Left forelimb (tissue), 1 donor: ENCODE measurements at regions not wholly inside any gene's neighbourhood (a gene's known extent, or its start where the extent isn't known, plus 50 kb on each side); places are given as distances from the start of the nearest gene placed in this dataset.
"Not testable (repeated sequence)": the region's sequence is repeated elsewhere in the genome, so short reads cannot be mapped to it uniquely, and the experiment has no call there.

Experiments
- DNase-seq: peaks from one replicate; pipeline ENCODE4 v3.0.0-alpha.2; 2018; ENCODE audit warnings: low spot score

DNA sequence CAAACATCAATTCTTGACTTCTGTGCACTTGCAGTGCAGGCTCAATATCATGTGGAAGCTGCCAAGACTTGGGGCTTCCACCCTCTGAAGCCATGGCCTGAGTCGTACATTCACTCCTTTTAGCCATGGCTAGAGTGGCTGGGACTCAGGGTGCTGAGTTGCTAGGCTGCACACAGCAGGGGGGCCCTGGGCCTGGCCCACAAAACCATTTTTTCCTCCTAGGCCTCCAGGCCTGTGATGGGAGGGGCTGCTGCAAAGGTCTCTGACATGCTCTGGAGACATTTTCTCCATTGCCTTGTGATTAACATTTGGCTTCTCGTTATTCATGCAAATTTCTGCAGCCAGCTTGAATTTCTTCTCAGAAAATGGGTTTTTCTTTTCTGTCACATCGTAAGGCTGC is 1226.8 kb downstream of the AACS start:
- DNase-seq, result not testable (repeated sequence)

DNA sequence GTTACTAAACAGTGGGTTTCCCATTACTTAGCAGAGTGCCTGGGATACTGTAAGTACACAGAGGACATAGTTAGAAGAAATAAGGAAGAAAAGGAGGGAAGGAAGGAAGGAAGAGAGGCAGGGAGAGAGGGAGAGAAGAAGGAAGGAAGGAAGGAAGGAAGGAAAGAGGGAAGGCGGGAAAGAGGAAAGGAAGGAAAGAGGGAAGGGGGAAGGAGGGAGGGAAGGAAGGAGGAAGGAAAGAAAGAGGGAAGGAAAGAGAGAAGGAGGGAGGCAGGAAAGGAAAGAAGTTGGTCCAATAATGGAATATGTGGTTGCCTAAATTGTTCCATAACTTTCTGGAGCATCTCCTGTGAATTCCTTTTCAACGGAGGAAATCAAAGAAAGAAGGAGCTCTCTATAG is 1230.4 kb downstream of the AACS start:
- DNase-seq, result no peak

DNA sequence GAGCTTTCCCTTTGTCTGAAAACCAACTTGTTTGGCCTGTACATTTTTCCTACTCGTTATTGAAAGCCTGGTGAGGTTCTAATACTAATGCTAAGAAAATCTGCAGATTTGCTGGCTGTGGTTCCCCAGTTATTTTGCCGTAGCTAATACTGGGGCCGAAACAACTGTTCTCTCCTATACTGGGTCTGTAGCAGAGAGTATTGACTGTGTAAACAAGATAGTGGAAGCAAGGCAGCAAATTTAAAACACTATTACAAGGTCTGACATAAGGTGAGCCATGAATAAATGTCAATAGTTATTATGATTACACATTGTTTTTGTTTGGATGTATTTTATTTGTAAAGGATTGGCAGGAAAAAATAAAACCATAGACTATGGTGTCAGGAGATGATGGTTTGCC is 1244.0 kb downstream of the AACS start:
- no peak for DNase-seq

DNA sequence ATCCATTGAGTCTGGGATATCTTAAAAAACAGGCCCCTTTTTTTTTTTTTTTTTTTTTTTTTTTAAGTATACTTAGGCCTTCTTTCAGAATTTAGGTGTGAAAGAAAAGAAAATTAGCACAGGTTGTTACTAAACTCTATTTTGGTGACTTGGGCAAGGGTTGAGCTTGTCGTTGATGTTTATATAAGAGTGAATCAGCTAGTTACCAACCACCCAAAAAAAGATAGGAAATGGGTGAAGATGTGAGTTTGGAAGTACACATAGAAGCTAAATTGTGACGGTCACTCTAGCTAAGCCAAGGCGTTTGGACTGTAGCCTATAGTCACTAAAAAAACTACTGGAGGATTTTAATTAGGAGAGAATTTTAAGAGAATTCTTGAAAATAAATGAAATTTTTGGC is 1247.2 kb downstream of the AACS start:
- no peak for DNase-seq

DNA sequence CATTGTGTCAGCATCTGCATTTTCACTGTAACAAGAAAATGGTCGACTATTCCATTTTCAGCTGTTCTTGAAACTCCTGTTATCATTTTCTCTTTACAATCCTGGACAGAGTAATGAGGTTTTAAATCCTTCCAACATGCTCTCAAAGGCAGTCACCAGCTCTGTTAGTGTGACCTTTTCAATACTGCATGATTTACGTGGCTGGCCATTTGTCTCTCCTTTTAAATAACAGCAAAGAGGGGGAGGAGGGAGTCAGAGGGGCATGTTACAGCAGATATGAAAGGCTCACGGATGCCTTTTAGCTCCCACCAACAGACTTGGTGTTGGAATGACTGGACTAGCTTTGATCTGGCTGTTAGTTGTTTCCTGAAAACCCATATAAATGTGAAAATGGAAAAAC is 1251.2 kb downstream of the AACS start:
- DNase-seq, result no peak

DNA sequence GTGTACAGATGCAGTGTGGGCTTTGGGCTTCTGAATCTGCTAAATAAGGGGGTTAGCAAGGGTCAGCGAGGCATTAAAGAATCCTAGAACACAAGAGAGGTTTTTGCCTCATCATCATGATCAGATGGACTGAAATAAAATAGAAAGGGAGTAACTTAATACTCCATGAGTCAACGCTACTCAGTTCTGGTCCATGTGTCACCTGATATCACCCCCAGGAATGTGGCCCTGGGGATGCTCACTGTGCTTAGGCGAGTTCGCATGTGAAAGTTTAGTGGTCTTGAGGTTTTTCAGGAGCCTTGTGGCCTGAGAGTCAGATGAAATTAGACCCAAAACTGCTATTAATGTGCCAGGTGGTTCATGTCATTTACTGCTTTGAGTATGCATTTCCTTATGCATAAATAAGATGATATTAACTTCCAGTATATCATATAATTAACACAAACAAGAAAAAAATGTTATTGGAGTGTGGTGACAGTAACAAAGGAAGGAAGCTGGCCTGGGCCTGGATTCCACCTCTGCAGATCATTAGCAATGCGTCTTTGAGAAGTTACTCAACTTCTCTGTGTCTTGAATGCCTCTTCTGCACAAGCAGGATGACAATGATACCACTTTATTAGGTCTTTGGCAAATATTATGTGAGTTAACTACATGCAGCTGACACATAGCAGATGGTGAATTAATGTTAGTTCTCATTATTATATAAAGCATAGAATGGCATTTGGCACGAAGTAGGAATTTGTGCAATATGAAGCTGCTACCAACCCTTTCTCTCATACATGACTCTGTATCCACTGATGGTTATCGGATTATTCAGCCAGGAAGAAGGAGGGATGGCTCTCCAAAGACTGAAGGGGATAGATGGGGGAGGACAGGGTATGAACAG is 1272.6 kb downstream of the AACS start:
- no peak for DNase-seq

DNA sequence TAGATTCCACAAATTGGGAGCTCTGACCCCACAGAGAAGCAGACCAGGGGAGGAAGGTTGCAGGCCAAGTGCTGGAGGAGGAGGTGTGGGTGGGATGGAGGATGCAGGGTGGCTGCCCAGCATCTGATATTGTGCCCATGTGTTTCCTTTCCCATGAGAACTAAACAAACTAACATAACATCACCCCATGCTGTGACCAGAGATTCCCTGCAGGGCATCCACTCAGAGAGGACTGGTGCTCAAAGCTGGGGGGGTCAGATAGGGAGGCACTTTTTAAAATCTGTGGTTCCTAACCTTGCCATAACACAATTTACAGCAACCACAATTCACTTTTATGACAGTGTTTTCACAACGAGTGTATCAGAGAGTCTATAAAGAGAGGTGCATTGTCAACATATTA is 1277.6 kb downstream of the AACS start:
- no peak for DNase-seq

DNA sequence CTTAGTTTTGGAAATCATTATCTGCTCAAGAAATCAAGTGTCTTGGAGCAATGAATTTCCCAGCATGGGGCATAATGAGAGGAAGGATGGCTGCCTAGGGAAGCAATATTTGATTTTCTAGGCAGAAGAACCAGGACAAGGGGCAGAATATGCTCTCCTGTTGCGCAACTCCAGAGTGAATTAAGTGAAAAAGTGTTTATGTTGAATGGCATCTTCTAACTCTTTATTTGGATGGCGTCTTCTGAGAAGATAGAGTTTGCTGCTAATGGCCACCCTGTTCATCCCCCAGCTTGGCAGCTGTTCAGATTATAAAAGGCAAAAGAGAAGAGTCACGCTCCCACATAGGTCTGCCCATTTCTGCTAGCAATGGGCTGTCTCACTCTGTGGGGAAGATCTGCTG is 1278.1 kb downstream of the AACS start:
- no peak for DNase-seq

DNA sequence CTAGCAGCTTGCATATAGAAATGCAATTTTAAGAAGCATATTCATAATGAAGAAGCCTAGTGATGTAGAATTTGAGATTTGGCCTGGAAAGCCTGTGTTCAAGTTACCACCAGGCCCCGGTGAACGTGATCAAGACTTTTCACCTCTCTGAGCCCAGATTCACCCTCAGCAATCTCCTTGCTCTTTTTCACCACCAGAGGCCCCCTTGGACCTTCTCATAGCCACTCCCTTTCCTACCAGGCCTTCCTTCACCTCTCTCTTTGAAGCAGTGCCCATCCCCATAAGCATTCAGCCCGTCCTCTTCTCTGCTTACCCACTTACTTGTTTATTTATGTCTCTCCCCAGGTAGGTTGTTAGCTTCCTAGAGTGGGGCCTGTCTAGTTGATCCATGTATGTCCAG is 1280.9 kb downstream of the AACS start:
- no peak for DNase-seq

DNA sequence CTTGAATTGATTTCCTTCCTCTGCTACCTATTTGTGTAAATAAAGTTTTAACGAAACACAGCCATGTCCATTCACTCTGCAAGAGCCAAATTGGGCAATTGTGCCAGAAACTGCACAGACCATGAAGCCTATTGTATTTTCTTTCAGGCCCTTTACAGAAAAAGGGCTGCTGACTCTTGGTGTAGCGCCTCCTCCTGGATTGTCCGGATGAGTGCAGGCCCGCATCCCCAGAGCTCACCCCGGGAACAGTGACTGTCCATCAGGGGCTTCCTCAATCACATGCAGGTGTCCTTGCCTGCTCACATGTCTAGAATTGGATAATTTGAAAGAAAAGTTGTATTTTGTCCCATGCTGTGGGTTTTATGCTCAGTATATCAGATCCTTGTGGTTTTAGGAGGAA is 1282.2 kb downstream of the AACS start:
- DNase-seq, result no peak

DNA sequence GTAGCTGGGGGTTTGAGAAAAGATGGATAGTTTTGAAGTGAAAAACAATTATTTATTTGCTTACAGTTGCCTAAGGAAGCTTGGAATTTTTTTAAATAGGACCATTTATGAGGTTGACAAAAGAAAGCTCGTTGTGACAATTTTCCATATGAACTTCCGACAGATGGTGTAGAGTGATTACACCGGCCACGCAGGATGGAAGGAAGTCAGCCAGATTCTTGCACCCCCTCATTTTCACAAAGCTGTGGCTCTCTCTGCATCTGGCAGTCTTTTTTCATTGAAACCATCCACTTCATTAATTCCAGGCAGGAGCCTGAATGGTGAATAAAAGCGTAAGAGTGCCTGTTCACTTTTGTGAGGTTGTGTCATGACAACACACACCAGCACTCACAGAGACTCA is 1284.1 kb downstream of the AACS start:
- no peak for DNase-seq

DNA sequence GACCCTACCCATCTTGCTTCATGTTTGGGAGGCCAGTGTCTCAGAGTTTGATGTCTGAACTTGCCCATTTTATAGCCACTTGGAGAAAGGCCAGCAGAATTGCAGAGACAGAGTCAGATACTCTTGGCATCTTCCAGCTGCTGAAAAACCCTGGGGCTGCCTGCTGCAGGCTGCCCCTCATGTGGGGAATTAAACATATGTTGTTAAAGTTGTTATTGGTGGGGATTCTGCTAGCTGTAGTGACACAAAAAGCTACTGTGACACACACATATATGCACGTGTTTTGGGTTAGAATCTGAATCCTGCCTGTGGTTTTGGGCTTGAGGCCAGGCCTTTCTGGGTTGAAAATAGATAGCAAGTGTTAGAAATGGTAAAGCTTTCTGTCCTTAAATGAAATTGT is 1288.4 kb downstream of the AACS start:
- no peak for DNase-seq

DNA sequence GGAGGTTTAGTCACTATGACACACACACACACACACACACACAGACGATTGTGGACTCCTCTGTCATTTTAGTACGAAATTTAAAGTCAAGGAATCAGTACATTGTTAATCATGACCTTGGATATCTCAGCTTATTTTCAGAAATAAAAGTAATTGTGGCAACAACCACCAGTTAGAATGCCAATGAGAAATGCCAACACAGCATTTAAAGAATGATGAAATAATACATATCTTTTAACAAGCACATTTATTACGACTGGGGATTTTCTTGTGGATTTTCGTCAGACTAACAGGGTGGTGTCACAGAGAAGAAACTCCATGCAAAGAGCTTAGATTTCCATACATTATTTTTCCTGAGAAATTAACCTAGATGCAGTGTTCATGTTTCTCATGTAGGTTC is 1289.4 kb downstream of the AACS start:
- no peak for DNase-seq

DNA sequence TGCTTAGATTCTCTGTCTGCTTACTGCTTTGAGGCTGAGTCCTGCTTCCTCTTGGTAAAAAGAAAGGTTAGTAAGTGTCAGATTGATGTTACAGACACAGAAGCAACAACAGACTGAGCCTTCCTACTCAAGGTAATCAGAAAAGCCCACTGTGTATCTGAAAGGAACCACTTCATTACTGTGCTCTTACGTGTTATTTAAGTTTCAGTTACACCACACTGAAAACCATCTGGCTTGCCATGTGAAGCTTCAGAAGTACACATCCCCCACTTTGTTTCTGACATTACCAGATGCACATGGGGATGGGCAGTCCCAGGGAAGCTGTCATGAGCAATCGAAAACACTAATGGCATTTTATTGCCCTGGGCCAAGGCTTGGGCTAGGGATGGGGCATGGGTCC is 1290.1 kb downstream of the AACS start:
- no peak for DNase-seq

DNA sequence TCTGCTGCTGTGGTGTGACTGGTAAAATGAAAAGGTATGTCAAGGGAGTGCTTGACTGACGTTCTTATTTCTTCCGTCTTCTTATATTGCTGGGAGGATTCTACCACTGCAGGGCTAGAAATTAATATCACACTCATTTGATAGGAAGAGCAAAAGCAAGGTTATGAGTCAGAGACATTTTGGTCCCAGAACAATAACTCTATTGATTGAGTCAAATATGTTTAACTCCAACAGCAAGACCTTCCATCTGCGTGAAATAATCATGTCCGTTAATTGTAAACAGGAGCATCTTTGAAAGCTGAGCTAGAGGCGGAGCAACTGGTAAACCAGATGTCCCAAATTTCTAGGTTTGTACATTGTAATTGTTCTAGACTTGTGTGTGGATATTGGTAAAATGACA is 1293.6 kb downstream of the AACS start:
- DNase-seq, result no peak

DNA sequence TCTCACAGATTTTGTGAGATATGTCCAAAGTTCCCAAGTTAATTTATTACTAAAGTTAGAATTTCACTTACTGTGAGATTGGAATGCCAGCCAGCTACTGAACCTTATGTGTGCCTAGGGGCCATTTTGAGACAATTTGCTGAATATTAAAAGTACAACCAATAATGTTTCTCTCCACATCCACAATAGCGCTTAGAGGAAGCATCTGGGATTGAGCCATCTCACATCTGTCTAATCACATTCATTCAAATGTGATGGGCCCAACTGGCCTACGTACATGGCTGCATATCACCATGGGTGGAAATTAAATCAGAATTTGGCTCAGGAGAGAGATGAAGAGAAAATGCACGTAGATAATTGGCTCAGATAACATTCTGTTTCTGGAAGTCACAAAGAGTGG is 1294.0 kb downstream of the AACS start:
- no peak for DNase-seq

DNA sequence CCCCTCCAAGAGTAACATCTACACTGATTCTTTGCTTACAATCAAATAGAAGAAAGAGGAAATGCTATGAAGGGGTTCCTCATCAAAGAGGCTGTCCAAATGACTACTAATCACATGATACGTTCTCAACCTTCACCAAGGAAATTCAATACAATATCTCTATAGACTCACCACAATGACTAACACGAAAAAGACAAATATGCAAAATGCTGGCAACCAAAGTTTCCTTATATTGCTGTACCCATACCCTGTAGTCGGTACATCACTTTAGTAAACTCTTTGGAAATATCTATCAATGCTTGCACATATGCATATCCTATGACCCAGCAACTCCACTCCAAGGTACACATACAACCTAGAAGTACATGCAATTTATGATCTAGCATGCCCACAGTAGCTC is 1296.6 kb downstream of the AACS start:
- no peak for DNase-seq

DNA sequence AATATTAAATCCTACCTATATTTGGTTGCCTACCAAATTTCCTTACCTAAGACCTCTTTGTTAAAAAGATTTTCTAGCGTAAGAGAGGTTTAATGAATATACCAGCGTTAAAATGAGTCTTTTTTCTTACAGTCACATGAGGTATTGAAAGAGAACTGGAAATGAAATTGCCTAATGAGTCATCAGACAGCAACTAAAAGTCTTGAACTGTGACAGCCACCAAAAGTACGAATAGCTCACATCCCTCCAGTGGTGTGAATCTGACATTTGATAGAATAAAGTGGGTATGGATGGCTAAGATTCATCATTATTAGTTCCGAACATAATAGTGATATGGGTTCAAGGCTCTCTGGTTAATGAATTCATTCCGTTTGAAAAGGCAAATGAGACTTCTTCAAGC is 1297.3 kb downstream of the AACS start:
- no peak for DNase-seq

DNA sequence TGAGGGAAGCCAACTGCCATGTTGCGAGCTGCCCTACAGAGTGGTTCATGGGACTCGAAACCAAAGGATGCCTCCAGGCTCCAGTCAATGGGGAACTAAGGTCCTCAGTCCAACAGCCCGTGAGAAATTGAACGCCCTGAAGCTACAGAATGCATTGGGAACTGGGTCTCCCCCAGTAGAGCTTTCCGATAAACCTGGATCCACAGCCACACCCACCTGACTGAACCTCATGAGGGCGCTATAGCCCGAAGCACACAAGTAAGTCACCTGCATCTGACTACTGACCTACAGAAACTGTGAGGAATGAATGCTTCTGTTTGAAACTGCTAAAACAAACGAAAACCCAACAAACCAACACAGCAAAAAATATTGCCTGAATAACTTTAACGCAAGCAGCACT is 1297.7 kb downstream of the AACS start:
- no peak for DNase-seq

DNA sequence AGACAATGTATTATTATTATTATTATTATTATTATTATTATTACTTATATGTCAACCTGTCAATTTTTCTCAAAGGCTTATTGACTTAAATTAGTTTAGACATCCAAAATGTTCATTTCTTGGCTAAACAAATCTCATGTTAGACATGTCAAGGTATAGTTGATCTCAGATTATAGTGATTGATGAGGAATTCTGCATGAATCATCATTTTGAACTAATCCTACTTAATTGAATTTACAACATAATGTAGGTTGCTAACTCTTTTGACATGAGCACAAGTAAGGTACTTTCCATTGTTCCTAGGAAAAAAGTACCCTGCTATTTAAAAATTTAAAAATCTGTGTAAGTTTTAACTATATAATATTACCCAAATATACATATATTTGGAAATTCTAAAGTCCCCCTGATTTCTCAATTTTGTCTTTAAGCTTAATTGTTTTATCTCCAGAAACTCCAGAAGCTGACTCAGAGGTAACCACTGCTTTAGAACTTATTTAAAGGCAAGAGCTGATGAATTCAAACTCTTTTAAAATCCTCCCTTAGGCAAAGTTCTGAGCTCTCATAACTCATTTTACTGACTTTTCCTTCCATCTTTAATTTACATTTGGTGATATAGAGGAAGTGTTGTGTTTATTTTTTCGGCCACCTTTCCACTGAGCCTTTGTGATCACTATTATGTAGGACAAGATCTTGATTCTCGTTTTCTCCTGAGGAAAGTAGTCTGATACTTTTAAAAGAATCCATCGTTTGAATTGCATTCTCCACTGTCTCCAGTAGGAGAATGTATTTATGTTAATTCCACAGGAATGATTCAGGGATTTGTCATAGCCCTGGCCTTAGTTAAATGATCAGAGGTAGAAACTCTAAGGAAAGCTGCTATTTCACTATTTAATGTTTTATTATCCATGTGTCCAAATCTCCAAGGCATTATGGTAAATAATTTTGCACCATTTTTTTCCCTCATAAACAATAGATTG is 1304.5 kb downstream of the AACS start:
- no peak for DNase-seq

DNA sequence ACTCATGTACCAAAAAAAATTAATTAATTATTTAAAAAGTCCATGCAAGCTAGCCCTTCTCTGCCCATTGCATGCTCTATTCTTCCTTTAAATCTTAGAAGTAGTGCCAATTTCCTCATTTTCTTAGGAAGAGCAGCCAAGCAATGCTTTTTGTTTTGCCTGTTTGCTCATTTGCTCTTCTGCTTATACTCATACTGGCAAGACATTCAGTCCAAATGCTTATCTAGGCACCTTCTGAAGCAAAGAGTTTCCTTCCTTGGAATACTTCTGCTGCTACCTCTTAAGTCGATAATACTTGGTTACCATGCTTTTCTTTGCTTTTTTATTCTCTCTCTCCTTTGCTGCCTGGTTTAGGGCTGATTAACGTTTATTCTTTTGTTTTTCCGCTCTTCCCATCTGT is 1318.3 kb downstream of the AACS start:
- DNase-seq, result no peak

DNA sequence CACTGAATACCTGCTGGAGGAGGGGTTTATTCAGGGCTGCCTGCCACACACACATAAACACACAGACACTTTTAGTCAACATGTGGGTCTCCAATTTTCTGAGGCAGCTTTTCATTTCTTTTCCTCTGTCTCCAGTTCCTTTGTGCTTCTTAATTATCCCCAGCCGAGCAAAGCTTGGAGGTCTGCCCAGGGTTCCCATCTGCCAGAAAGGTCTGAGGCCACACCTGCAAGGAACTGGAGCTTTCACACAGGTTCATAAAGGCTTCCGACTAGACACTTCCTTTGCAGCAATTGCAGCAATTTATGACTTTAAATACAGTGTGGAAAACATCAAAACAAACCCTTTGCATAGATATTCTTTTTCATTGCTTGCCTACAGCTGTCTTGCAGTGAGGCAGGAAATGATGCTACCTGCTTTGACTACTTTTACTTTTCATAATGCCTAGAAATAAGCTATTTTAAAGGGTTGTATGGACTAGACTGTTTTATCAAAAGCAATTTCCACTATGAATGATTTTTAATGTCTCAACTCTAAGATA is 1318.9 kb downstream of the AACS start:
- DNase-seq, result peak; percentile 69

DNA sequence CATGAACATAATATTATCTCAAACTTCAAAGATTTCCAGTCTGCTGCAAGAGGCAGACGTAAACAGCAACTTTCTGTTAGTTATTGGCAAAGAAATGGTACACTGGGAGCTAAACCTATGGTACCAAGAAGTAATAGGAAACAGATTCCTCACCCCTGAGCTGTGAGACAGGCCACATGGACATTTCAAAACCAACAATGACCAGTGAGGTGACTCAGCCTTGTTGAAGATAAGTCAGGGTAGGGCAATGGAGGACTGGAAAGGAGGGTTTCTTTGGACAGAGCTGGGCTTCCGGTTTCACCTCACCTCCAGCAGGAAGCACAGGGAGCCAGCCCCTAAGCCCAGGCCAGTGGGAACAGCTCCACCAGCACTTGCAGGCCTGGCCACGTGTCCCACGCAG is 1320.5 kb downstream of the AACS start:
- DNase-seq, result no peak
